SHP77 (cell line): ENCODE measurements at regions not wholly inside any gene's neighbourhood (a gene's known extent, or its start where the extent isn't known, plus 50 kb on each side); places are given as distances from the start of the nearest gene placed in this dataset.

ENCODE experiments used
- DNase-seq, 2 experiments: peaks; one replicate each; lab custom pipeline; 2025; lab: John Stamatoyannopoulos, UW

- no peak for DNase-seq
Measured at GRCh38 chr3:20909511-20909910, 723.5 kb upstream of the SGO1 start.

- DNase-seq: no peak
Measured at GRCh38 chr3:20905210-20905805, 719.3 kb upstream of the SGO1 start.

GRCh38 chr3:20904671-20905070, 718.7 kb upstream of the SGO1 start:
- no peak for DNase-seq

GRCh38 chr3:20898962-20899361, 713.0 kb upstream of the SGO1 start:
- DNase-seq: no peak

- DNase-seq: no peak
Measured at GRCh38 chr3:20890111-20890519, 704.1 kb upstream of the SGO1 start.

- DNase-seq: no peak
Measured at GRCh38 chr3:20878691-20879090, 692.7 kb upstream of the SGO1 start.

GRCh38 chr3:20873235-20873634, 687.2 kb upstream of the SGO1 start:
- DNase-seq: no peak

- no peak for DNase-seq
Measured at GRCh38 chr3:20870106-20870899, 684.3 kb upstream of the SGO1 start.

- DNase-seq: no peak
Measured at GRCh38 chr3:20865803-20866202, 679.8 kb upstream of the SGO1 start.

- DNase-seq: no peak
Measured at GRCh38 chr3:20861454-20861853, 675.4 kb upstream of the SGO1 start.

- no peak for DNase-seq
Measured at GRCh38 chr3:20857636-20858035, 671.6 kb upstream of the SGO1 start.

GRCh38 chr3:20853890-20854289, 667.9 kb upstream of the SGO1 start:
- no peak for DNase-seq

- no peak for DNase-seq
Measured at GRCh38 chr3:20852712-20853111, 666.7 kb upstream of the SGO1 start.

- peak in 1 of 2 experiments; percentile 1 for DNase-seq
Measured at GRCh38 chr3:20849975-20850374, 664.0 kb upstream of the SGO1 start.

- DNase-seq: no peak
Measured at GRCh38 chr3:20846832-20847231, 660.8 kb upstream of the SGO1 start.

GRCh38 chr3:20846066-20846465, 660.1 kb upstream of the SGO1 start:
- no peak for DNase-seq

GRCh38 chr3:20844851-20845250, 658.8 kb upstream of the SGO1 start:
- DNase-seq: no peak

GRCh38 chr3:20842594-20843436, 656.8 kb upstream of the SGO1 start:
- DNase-seq: no peak

GRCh38 chr3:20842002-20842401, 656.0 kb upstream of the SGO1 start:
- DNase-seq: no peak

GRCh38 chr3:20837676-20838302, 651.8 kb upstream of the SGO1 start:
- no peak for DNase-seq

- no peak for DNase-seq
Measured at GRCh38 chr3:20836801-20837200, 650.8 kb upstream of the SGO1 start.

- DNase-seq: no peak
Measured at GRCh38 chr3:20832963-20833362, 647.0 kb upstream of the SGO1 start.
